Spleen (tissue), 11 donors: ENCODE measurements at regions not wholly inside any gene's neighbourhood (a gene's known extent, or its start where the extent isn't known, plus 50 kb on each side); places are given as distances from the start of the nearest gene placed in this dataset.
A peak's percentile ranks its signal among the peaks of the same experiment; 100 is the strongest.
"Not testable (repeated sequence)": the region's sequence is repeated elsewhere in the genome, so short reads cannot be mapped to it uniquely, and the experiment has no call there.

Experiments
- DNase-seq: peaks from one replicate; pipeline ENCODE4 v3.0.0-alpha.2; 2020
- H3K27ac ChIP-seq, 8 donors: fragments of 200-600 bp; sonication (generic) in 7 of 8; 1 replicate in 4 of 8; 2 replicates in 4 of 8; pipeline versions ENCODE4 v1.5.0 to v1.8.0; 2016 to 2021; ENCODE audit warnings: inconsistent platforms in 4 of 8, mild to moderate bottlenecking in 4 of 8, moderate library complexity in 1 of 8
- H3K27me3 ChIP-seq, 7 donors: fragments of 200-600 bp; sonication (generic) in 6 of 7; replicated peaks in 1 of 7; 1 replicate in 4 of 7; 2 replicates in 3 of 7; pipeline versions ENCODE4 v1.5.0 to v1.8.0; 2016 to 2021; ENCODE audit warnings: inconsistent platforms in 3 of 7, mild to moderate bottlenecking in 1 of 7
- H3K36me3 ChIP-seq, 6 donors: fragments of 200-600 bp; sonication (generic) in 5 of 6; 1 replicate in 4 of 6; 2 replicates in 2 of 6; pipeline versions ENCODE4 v1.5.0 to v1.8.0; 2016 to 2021; ENCODE audit warnings: inconsistent platforms in 2 of 6
- H3K4me1 ChIP-seq, 6 donors: fragments of 200-600 bp; sonication (generic) in 5 of 6; 1 replicate in 3 of 6; 2 replicates in 3 of 6; pipeline versions ENCODE4 v1.5.0 to v1.8.0; 2016 to 2021; ENCODE audit warnings: inconsistent platforms in 3 of 6
- H3K4me3 ChIP-seq, 8 donors: fragments of 200-600 bp; sonication (generic) in 7 of 8; 1 replicate in 4 of 8; 2 replicates in 4 of 8; pipeline versions ENCODE4 v1.5.0 to v1.8.0; 2016 to 2021; ENCODE audit warnings: inconsistent platforms in 4 of 8, mild to moderate bottlenecking in 4 of 8, moderate library complexity in 2 of 8
- H3K9me3 ChIP-seq, 8 donors: fragments of 200-600 bp; sonication (generic) in 7 of 8; 1 replicate in 4 of 8; 2 replicates in 4 of 8; pipeline versions ENCODE4 v1.5.0 to v1.8.0; 2016 to 2021; ENCODE audit warnings: inconsistent platforms in 4 of 8
- POLR2A ChIP-seq, 3 donors: fragments of 450-650 bp; IDR thresholded peaks; one replicate each; pipeline ENCODE4 v1.5.1; 2017; ENCODE audit warnings: antibody characterized with exemption in 3 of 3, mild to moderate bottlenecking in 1 of 3
- POLR2AphosphoS5 ChIP-seq, 3 donors: sonication (generic); formaldehyde crosslinking; IDR thresholded peaks; one replicate each; pipeline ENCODE4 v1.5.1; 2017; ENCODE audit warnings: antibody characterized with exemption in 3 of 3
- WGBS, 5 donors: extraction: QIAGEN DNeasy Blood & Tissue Kit in 3 of 5; methylation state at CpG; one replicate each; pipeline versions ENCODE4 v1.1.5 to v1.1.7; 2013 to 2018; 5-methylcytosine and 5-hydroxymethylcytosine counted together
- intact Hi-C: fragments of 100-400 bp; cut with DNase I; formaldehyde crosslinking; loops from one replicate; pipeline ENCODE4 v1.15.0; 2023; ENCODE audit warnings: low total_unique reads
- TF ChIP-seq, protein P1 (sequence below), 11 experiments: fragments of 200-600 bp in 7 of 11; fragments of 450-650 bp in 4 of 11; sonication (generic) in 4 of 11; IDR thresholded peaks in 8 of 11; conservative IDR thresholded peaks in 3 of 11; 1 replicate in 7 of 11; 2 replicates in 4 of 11; pipeline versions ENCODE4 v1.4.0 to v1.8.0; 2016 to 2021; ENCODE audit warnings: antibody characterized with exemption in 11 of 11, inconsistent platforms in 4 of 11, mild to moderate bottlenecking in 1 of 11
- donor health status: healthy with polysubstance abuse.
- donor health status: DM: no; HTN: no; CAD: no; lungs with moderate emphysema.
- donor health status: DM: no; HTN: no; CAD: no.
- donor health status: Bipolar disorder and iron deficiency.
- donor health status: healthy.
- donor health status: DM: no; HTN: no; CAD: no.
- donor health status: DM: yes; HTN: yes; CAD: no.

DNA sequence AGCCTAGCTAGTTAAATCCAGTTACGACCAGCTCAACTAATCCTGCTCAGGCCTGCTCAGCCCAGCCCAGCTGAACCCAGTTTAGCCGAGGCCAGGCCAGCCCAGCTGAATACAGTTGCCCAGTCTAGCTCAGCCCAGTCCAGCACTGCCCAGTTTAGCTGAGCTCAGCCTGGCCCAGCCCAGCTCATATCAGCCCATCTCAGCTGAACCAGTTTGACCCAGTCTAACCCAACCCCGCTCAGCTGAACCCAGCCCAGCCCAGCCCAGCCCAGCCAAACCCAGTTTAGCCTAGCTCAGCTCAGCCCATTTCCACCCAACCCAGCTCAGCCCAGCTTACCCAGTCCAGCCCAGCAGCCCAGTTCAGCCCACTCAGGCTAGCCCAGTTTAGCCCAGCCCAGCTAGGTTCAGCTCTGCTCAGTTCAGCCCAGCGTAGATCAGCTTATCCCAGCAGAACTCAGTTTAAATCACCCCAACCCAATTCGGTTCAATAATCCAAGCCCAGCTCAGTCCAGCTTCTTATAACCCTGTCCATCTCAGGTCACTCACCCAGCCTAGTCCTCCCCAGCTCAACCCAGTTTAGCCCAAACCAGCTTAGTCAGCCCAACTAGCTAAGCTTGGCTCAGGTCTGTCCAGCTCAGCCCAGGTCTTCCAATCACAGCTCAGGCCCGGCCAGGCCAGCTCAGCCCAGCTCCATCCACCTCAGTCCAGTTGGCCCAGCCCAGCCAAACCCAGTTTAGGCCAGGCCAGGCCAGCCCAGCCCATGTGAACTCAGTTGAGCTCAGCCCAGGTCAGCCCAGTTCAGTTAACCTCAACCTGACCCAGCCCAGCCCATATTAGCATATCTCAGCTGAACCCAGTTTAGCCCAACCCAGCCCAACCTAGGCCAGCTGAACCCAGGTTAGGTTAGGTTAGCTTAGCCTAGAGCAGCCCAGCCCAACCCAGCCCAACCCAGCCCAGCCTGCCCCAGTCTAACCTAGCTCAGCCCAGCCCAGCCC is 76.7 kb downstream of the TMEM121 start:
- Histone ChIP-seq H3K4me1 (no peaks in the 10 kb centered on the region), H3K9me3 (no peaks in the 10 kb centered on the region), H3K27ac (no peak overlapping the region), H3K4me3 (no peak overlapping the region), H3K27me3 (no peaks in the 10 kb centered on the region), H3K36me3 (no peaks in the 10 kb centered on the region)
- DNase-seq: peak; percentile 72
- 88 to 93% (median 89%) methylated on average over 4 to 6 of the region's 6 CpGs for WGBS, 5 donors
- TF ChIP-seq POLR2AphosphoS5 (IDR thresholded peaks at IDR 0.05): no peak
- TF ChIP-seq POLR2A (IDR thresholded peaks at IDR 0.05): no peak
- TF ChIP-seq, protein P1, sequence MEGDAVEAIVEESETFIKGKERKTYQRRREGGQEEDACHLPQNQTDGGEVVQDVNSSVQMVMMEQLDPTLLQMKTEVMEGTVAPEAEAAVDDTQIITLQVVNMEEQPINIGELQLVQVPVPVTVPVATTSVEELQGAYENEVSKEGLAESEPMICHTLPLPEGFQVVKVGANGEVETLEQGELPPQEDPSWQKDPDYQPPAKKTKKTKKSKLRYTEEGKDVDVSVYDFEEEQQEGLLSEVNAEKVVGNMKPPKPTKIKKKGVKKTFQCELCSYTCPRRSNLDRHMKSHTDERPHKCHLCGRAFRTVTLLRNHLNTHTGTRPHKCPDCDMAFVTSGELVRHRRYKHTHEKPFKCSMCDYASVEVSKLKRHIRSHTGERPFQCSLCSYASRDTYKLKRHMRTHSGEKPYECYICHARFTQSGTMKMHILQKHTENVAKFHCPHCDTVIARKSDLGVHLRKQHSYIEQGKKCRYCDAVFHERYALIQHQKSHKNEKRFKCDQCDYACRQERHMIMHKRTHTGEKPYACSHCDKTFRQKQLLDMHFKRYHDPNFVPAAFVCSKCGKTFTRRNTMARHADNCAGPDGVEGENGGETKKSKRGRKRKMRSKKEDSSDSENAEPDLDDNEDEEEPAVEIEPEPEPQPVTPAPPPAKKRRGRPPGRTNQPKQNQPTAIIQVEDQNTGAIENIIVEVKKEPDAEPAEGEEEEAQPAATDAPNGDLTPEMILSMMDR (IDR thresholded peaks at IDR 0.05 in 8 of 11, conservative IDR thresholded peaks at IDR 0.05 in 3 of 11): no peak
- intact Hi-C loops: no loop called here

GRCh38 chr14:105604531-105605463 is 78.4 kb downstream of the TMEM121 start:
- intact Hi-C loops, H3K27me3 ChIP-seq, H3K36me3 ChIP-seq, H3K27ac ChIP-seq, H3K4me1 ChIP-seq, H3K9me3 ChIP-seq, H3K4me3 ChIP-seq: not testable (repeated sequence)
- peak; percentile 64 for DNase-seq
- WGBS, 5 donors: 73 to 89% (median 80%) methylated on average over 20 to 30 of the region's 32 CpGs

DNA sequence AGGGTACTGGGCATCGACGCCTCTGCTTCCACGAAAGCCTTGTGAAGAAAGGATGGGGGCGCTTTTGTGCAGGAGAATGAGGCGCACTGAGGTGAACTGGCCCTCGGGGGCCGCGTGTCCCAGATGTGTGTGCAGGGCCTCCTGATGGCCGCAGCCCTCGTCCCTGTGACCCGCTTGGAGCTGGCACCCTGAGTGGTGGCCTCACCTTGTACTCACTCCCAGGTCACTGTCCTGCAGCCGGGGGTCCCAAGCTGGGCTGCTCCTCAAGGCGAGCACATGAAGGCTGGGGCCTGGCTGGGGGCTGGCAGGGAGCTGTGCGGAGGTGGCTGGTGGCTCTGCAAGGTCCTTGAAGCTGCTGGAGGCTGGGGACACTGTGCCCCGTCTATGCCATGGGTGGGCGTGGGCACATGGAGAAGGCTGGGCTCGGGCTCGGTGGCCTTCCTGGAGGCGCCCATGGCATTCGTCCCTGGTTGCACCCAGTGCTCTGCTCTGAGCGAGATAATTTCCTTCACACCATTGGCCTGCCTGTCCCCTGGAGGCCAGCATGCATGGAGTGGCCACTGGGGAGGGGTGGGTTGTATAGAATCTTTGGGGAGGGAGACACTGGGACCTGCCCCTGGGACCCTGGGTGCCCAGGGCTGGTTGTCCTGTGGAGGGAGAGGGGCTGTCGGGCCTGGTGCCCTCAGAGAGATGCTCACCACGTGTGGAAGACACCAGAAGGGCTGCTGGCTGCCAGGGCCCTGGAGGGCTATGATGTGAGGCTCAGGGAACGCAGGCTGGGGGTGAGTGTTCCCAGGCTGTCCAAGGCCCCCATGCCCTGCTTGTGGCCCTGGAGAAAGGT is 79.3 kb downstream of the TMEM121 start:
- Histone ChIP-seq H3K9me3 (no peaks in the 10 kb centered on the region), H3K4me1 (no peaks in the 10 kb centered on the region), H3K27me3 (no peaks in the 10 kb centered on the region), H3K36me3 (no peaks in the 10 kb centered on the region), H3K4me3 (no peak overlapping the region), H3K27ac (no peak overlapping the region)
- TF ChIP-seq POLR2A (IDR thresholded peaks at IDR 0.05): no peak
- peak; percentile 56 for DNase-seq
- WGBS, 5 donors: 70 to 89% (median 84%) methylated on average over 9 to 24 of the region's 24 CpGs
- intact Hi-C loops: no loop called here

- WGBS, 5 donors: 68 to 83% (median 77%) methylated on average over 9 to 15 of the region's 15 CpGs
- H3K9me3 ChIP-seq, H3K27me3 ChIP-seq, intact Hi-C loops, H3K4me1 ChIP-seq, H3K4me3 ChIP-seq, H3K27ac ChIP-seq, H3K36me3 ChIP-seq: not testable (repeated sequence)
- DNase-seq: peak; percentile 25
Measured at GRCh38 chr14:105606305-105606975, 80.1 kb downstream of the TMEM121 start.

GRCh38 chr14:105607025-105607424 is 80.6 kb downstream of the TMEM121 start:
- H3K27me3 ChIP-seq, H3K27ac ChIP-seq, H3K9me3 ChIP-seq, intact Hi-C loops, H3K4me1 ChIP-seq, H3K4me3 ChIP-seq, H3K36me3 ChIP-seq: not testable (repeated sequence)
- WGBS, 5 donors: 75 to 92% (median 79%) methylated on average over 9 to 15 of the region's 16 CpGs
- peak; percentile 39 for DNase-seq

- intact Hi-C loops: loop anchor here (5.0 kb wide), 1 partner anchor 147 kb away; no protein-coding TSS in a partner anchor
- not testable (repeated sequence) for H3K4me1 ChIP-seq, H3K36me3 ChIP-seq, H3K27ac ChIP-seq, H3K9me3 ChIP-seq, DNase-seq, H3K27me3 ChIP-seq, H3K4me3 ChIP-seq
- 67 to 94% (median 79%) methylated on average over 1 to 2 of the region's 4 CpGs; no CpG with 5 or more reads in 1 of the 5 donors for WGBS, 5 donors
Measured at GRCh38 chr14:105614987-105615386, 88.6 kb downstream of the TMEM121 start.

- not testable (repeated sequence) for H3K9me3 ChIP-seq, H3K36me3 ChIP-seq, H3K27ac ChIP-seq, H3K27me3 ChIP-seq, H3K4me3 ChIP-seq, H3K4me1 ChIP-seq
- 78 to 90% (median 80%) methylated on average over 22 to 24 of the region's 24 CpGs for WGBS, 5 donors
- intact Hi-C loops: loop anchor here (5.0 kb wide), 1 partner anchor 146 kb away; no protein-coding TSS in a partner anchor
- peak; percentile 61 for DNase-seq
Measured at GRCh38 chr14:105615986-105616801, 89.8 kb downstream of the TMEM121 start.
